ENCODE measurements at regions not wholly inside any gene's neighbourhood (a gene's known extent, or its start where the extent isn't known, plus 50 kb on each side); places are given as distances from the start of the nearest gene placed in this dataset.

DNA sequence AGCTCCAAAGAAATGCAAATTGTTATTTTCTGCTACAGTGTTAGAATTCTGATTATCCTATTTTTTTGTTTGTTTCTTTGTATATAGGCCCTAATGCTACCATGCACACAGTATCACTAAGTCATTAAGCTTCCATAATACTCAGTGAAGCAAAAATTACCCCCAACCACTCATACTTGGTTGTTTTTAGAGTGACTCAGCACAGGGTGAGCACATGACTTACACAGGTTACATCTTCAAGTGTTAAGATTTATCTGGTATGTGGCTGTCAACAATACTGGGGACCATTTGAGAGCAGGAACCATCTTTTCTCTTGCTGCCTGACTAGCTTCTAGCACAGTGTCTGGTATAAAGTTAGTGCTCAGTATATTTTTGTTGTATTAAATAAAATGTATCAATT, 255.8 kb upstream of the SLC24A2 start:
- H3K4me3 Mint-ChIP-seq, result no peak overlapping the region
- CTCF ChIA-PET, result no interaction called here

DNA sequence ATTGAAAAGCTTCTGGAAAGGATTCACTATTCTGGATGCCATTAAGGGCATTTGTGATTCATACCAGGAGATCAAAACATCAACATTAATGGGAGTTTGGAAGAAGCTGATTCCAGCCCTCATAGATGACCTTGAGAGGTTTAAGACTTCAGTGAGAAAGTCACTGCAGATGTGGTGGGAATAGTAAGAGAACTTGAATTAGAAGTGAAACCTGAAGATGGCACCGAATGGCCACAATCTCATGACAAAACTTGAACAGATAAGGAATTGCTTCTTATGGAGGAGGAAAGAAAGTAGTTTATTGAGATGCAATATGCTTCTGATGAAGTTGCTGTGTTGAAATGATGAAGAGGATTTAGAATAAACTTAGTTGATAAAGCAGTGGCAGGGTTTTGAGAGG, 254.6 kb upstream of the SLC24A2 start:
- Histone ChIP-seq H3K27ac (ENCODE audit: low read length in 2 of 2) (peak overlapping the region; percentile 22 to 50), H3K9me3 (ENCODE audit: control extremely low read depth in 1 of 3, control insufficient read depth in 2 of 3, insufficient read depth in 1 of 3, low read length in 2 of 3) (no peaks in the 10 kb centered on the region), H3K4me3 (ENCODE audit: control extremely low read depth in 1 of 5, extremely low read depth in 1 of 5, insufficient read depth in 1 of 5, low read depth in 2 of 5, low read length in 4 of 5) (peak overlapping the region in 4 of 5 experiments; percentile 4 to 40 (median 30)), H2AFZ (ENCODE audit: insufficient read depth, low read depth, low read length, poor library complexity, severe bottlenecking) (peak overlapping the region; percentile 58), H3K9ac (ENCODE audit: low read length) (peak overlapping the region; percentile 36), H3K36me3 (replicated peaks in 1 of 2; ENCODE audit: control extremely low read depth in 1 of 2, control insufficient read depth in 1 of 2, extremely low read depth in 1 of 2, insufficient read depth in 2 of 2, low read length in 1 of 2) (no peaks in the 10 kb centered on the region), H3K4me1 (ENCODE audit: control insufficient read depth in 2 of 2, insufficient read depth in 2 of 2, low read length in 2 of 2) (peaks cover 24 to 41% of the 10 kb centered on the region in 2 donors), H3K27me3 (replicated peaks in 1 of 4; ENCODE audit: control extremely low read depth in 1 of 4, control insufficient read depth in 3 of 4, insufficient read depth in 4 of 4, low read length in 3 of 4) (no peaks in the 10 kb centered on the region), H3K79me2 (ENCODE audit: control insufficient read depth, insufficient read depth, low read length) (no peaks in the 10 kb centered on the region), H3K4me2 (replicated peaks; ENCODE audit: low read depth, low read length, poor library complexity, severe bottlenecking) (peak overlapping the region; percentile 60), H4K20me1 (ENCODE audit: control insufficient read depth, insufficient read depth, low read length, poor library complexity, severe bottlenecking) (no peaks in the 10 kb centered on the region)
- Mint-ChIP-seq H3K27ac (peak overlapping the region; percentile 24), H3K4me1 (peaks cover 35% of the 10 kb centered on the region), H3K9me3 (ENCODE audit: insufficient read depth) (no peaks in the 10 kb centered on the region), H3K27me3 (no peaks in the 10 kb centered on the region), H3K4me3 (peak overlapping the region; percentile 71)
- DNase-seq (peak; percentile 13), ATAC-seq (ENCODE audit: low read depth) (no peak)
- intact Hi-C loops (cut with micrococcal nuclease), result no loop called here
- ChIA-PET CTCF (interaction anchor here (0.5 kb wide), 1 partner anchor 18 kb away, joined by 3 read pairs; no protein-coding TSS in a partner anchor), POLR2A (no interaction called here)
- no peak for TF ChIP-seq EZH2 (IDR thresholded peaks at IDR 0.05; ENCODE audit: borderline replicate concordance, insufficient read depth, low read depth, low read length, poor library complexity, severe bottlenecking)
- TF ChIP-seq, protein P1, sequence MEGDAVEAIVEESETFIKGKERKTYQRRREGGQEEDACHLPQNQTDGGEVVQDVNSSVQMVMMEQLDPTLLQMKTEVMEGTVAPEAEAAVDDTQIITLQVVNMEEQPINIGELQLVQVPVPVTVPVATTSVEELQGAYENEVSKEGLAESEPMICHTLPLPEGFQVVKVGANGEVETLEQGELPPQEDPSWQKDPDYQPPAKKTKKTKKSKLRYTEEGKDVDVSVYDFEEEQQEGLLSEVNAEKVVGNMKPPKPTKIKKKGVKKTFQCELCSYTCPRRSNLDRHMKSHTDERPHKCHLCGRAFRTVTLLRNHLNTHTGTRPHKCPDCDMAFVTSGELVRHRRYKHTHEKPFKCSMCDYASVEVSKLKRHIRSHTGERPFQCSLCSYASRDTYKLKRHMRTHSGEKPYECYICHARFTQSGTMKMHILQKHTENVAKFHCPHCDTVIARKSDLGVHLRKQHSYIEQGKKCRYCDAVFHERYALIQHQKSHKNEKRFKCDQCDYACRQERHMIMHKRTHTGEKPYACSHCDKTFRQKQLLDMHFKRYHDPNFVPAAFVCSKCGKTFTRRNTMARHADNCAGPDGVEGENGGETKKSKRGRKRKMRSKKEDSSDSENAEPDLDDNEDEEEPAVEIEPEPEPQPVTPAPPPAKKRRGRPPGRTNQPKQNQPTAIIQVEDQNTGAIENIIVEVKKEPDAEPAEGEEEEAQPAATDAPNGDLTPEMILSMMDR (IDR thresholded peaks at IDR 0.05), result no peak
- 36% methylated on average over 1 of the region's 1 CpG for WGBS (ENCODE audit: insufficient coverage)

More for the DNA sequence above, 255.8 kb upstream of the SLC24A2 start:
- Mint-ChIP-seq H3K4me1 (peaks cover 42% of the 10 kb centered on the region), H3K27me3 (no peaks in the 10 kb centered on the region), H3K9me3 (ENCODE audit: insufficient read depth) (no peaks in the 10 kb centered on the region), H3K27ac (no peak overlapping the region)
- no peak overlapping the region for H3K9ac ChIP-seq (ENCODE audit: low read length)
- DNase-seq (no peak), ATAC-seq (ENCODE audit: low read depth) (no peak)
- peaks cover 34 to 51% of the 10 kb centered on the region in 2 donors for H3K4me1 ChIP-seq (ENCODE audit: control insufficient read depth in 2 of 2, insufficient read depth in 2 of 2, low read length in 2 of 2)
- H4K20me1 ChIP-seq (ENCODE audit: control insufficient read depth, insufficient read depth, low read length, poor library complexity, severe bottlenecking), result no peaks in the 10 kb centered on the region
- POLR2A ChIA-PET, result no interaction called here
- H3K79me2 ChIP-seq (ENCODE audit: control insufficient read depth, insufficient read depth, low read length), result no peaks in the 10 kb centered on the region
- H3K27me3 ChIP-seq (replicated peaks in 1 of 4; ENCODE audit: control extremely low read depth in 1 of 4, control insufficient read depth in 3 of 4, insufficient read depth in 4 of 4, low read length in 3 of 4), result no peaks in the 10 kb centered on the region
- H3K9me3 ChIP-seq (ENCODE audit: control extremely low read depth in 1 of 3, control insufficient read depth in 2 of 3, insufficient read depth in 1 of 3, low read length in 2 of 3), result no peaks in the 10 kb centered on the region
- H3K4me3 ChIP-seq (ENCODE audit: control extremely low read depth in 1 of 5, extremely low read depth in 1 of 5, insufficient read depth in 1 of 5, low read depth in 2 of 5, low read length in 4 of 5), result no peak overlapping the region
- no peak overlapping the region for H3K4me2 ChIP-seq (replicated peaks; ENCODE audit: low read depth, low read length, poor library complexity, severe bottlenecking)
- intact Hi-C loops (cut with micrococcal nuclease), result loop anchor here (5.0 kb wide), 1 partner anchor 578 kb away; the partner anchor contains the start of gene MLLT3
- H3K27ac ChIP-seq (ENCODE audit: low read length in 2 of 2), result no peak overlapping the region
- no peak for TF ChIP-seq EZH2 (IDR thresholded peaks at IDR 0.05; ENCODE audit: borderline replicate concordance, insufficient read depth, low read depth, low read length, poor library complexity, severe bottlenecking)
- TF ChIP-seq, protein P1 (IDR thresholded peaks at IDR 0.05), result no peak
- no peak overlapping the region for H2AFZ ChIP-seq (ENCODE audit: insufficient read depth, low read depth, low read length, poor library complexity, severe bottlenecking)
- no peaks in the 10 kb centered on the region for H3K36me3 ChIP-seq (replicated peaks in 1 of 2; ENCODE audit: control extremely low read depth in 1 of 2, control insufficient read depth in 1 of 2, extremely low read depth in 1 of 2, insufficient read depth in 2 of 2, low read length in 1 of 2)

All from B cell (primary cell).